ENCODE measurements at regions not wholly inside any gene's neighbourhood (a gene's known extent, or its start where the extent isn't known, plus 50 kb on each side); places are given as distances from the start of the nearest gene placed in this dataset.

DNA sequence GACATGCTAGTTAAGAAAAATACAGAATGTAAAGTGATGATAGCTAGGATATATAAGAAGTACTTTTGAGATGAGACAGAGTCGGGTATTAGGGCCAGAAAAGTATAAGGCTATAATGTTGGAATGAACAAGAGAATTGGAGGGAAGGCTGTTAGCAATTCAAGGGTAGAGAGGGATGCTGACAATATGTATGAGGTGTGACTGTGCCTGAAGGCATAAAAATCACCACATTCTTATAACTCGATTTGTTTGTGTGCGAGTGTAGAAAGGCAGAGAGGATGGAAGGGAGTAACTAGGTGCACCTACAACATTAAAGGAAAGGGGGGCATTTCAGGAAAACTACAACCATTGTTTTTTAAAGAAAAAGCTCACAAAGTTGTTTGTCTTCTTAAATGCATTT, 86.0 kb downstream of the FAT4 start:
- Histone ChIP-seq H3K27me3 (no peaks in the 10 kb centered on the region), H3K9me3 (no peaks in the 10 kb centered on the region), H3K4me1 (peaks cover 0 to 12% (median 0%) of the 10 kb centered on the region in 4 donors), H3K4me3 (no peak overlapping the region), H3K27ac (no peak overlapping the region), H3K36me3 (no peaks in the 10 kb centered on the region)
- ATAC-seq (ENCODE audit: low FRiP score in 2 of 2): no peak
- DNase-seq: no peak
- WGBS, 2 donors: 26 to 29% methylated on average over 3 of the region's 3 CpGs
- TF ChIP-seq POLR2AphosphoS5 (IDR thresholded peaks at IDR 0.05) (no peak), EP300 (IDR thresholded peaks at IDR 0.05) (no peak), CTCF (IDR thresholded peaks at IDR 0.05) (no peak), POLR2A (IDR thresholded peaks at IDR 0.05) (no peak)

DNA sequence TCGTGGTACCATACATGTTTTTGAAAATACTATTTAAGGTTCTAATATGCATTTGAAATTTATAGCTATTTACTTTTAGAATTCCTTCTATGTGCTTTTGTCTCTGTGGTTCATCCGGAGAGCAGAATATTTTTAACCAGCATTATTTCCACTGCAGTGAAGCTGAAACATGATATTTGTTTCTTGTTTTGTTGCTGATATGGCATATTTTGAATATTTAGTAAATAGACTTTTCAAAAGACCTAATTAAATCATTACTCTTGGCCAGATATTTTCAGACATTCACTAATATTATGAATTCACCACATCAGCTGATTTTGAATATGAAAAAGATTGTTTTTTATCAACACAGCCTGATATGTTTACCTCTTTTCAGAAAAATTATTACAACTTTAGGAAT, 87.0 kb downstream of the FAT4 start:
- peaks cover 0 to 12% (median 0%) of the 10 kb centered on the region in 4 donors for H3K4me1 ChIP-seq
- no peaks in the 10 kb centered on the region for H3K9me3 ChIP-seq
- DNase-seq (no peak), ATAC-seq (ENCODE audit: low FRiP score in 2 of 2) (no peak)
- no peak overlapping the region for H3K4me3 ChIP-seq
- 73 to 76% methylated on average over 2 of the region's 2 CpGs for WGBS, 2 donors
- H3K27me3 ChIP-seq: no peaks in the 10 kb centered on the region
- no peaks in the 10 kb centered on the region for H3K36me3 ChIP-seq
- no peak overlapping the region for H3K27ac ChIP-seq
- no peak for TF ChIP-seq POLR2AphosphoS5 (IDR thresholded peaks at IDR 0.05)
- TF ChIP-seq EP300 (IDR thresholded peaks at IDR 0.05): no peak
- no peak for TF ChIP-seq POLR2A (IDR thresholded peaks at IDR 0.05)
- TF ChIP-seq CTCF (IDR thresholded peaks at IDR 0.05): no peak

- WGBS, 2 donors: 27 to 38% methylated on average over 2 of the region's 2 CpGs
- H3K9me3 ChIP-seq: no peaks in the 10 kb centered on the region
Measured at GRCh38 chr4:125420526-125420925, 105.8 kb downstream of the FAT4 start.

GRCh38 chr4:125421547-125421946, 106.8 kb downstream of the FAT4 start:
- TF ChIP-seq CTCF (IDR thresholded peaks at IDR 0.05) (no peak), EP300 (IDR thresholded peaks at IDR 0.05) (no peak), POLR2A (IDR thresholded peaks at IDR 0.05) (no peak), POLR2AphosphoS5 (IDR thresholded peaks at IDR 0.05) (no peak)
- ATAC-seq (ENCODE audit: low FRiP score in 2 of 2): no peak
- Histone ChIP-seq H3K4me3 (no peak overlapping the region), H3K27me3 (no peaks in the 10 kb centered on the region), H3K36me3 (peaks cover 0 to 8% (median under 1%) of the 10 kb centered on the region in 4 donors), H3K27ac (no peak overlapping the region), H3K9me3 (no peaks in the 10 kb centered on the region), H3K4me1 (peaks cover 0 to 12% (median 5%) of the 10 kb centered on the region in 4 donors)
- WGBS, 2 donors: 57 to 82% methylated on average over 1 of the region's 1 CpG
- DNase-seq: no peak

More at GRCh38 chr4:125420526-125420925, 105.8 kb downstream of the FAT4 start:
- TF ChIP-seq POLR2AphosphoS5 (IDR thresholded peaks at IDR 0.05) (no peak), POLR2A (IDR thresholded peaks at IDR 0.05) (no peak)
- Histone ChIP-seq H3K4me3 (no peak overlapping the region), H3K4me1 (peaks cover 0 to 12% (median 5%) of the 10 kb centered on the region in 4 donors), H3K36me3 (peaks cover 0 to 12% (median 2%) of the 10 kb centered on the region in 4 donors), H3K27me3 (no peaks in the 10 kb centered on the region), H3K27ac (no peak overlapping the region)
- DNase-seq (no peak), ATAC-seq (ENCODE audit: low FRiP score in 2 of 2) (no peak)

- no peak for TF ChIP-seq POLR2AphosphoS5 (IDR thresholded peaks at IDR 0.05)
- Histone ChIP-seq H3K27ac (no peak overlapping the region), H3K36me3 (peaks cover 0 to 3% (median 0%) of the 10 kb centered on the region in 4 donors), H3K9me3 (no peaks in the 10 kb centered on the region), H3K4me1 (peaks cover 0 to 12% (median 5%) of the 10 kb centered on the region in 4 donors), H3K27me3 (no peaks in the 10 kb centered on the region), H3K4me3 (no peak overlapping the region)
- DNase-seq (no peak), ATAC-seq (ENCODE audit: low FRiP score in 2 of 2) (no peak)
- WGBS, 2 donors: 89 to 100% methylated on average over 2 of the region's 2 CpGs
Measured at GRCh38 chr4:125423124-125423523, 108.4 kb downstream of the FAT4 start.

- Histone ChIP-seq H3K9me3 (no peaks in the 10 kb centered on the region), H3K4me1 (no peaks in the 10 kb centered on the region), H3K27ac (no peak overlapping the region), H3K27me3 (no peaks in the 10 kb centered on the region), H3K4me3 (no peak overlapping the region), H3K36me3 (no peaks in the 10 kb centered on the region)
- ATAC-seq (ENCODE audit: low FRiP score in 2 of 2): no peak
- TF ChIP-seq POLR2A (IDR thresholded peaks at IDR 0.05): no peak
- no peak for TF ChIP-seq EP300 (IDR thresholded peaks at IDR 0.05)
- no peak for TF ChIP-seq CTCF (IDR thresholded peaks at IDR 0.05)
- no peak for TF ChIP-seq POLR2AphosphoS5 (IDR thresholded peaks at IDR 0.05)
- DNase-seq: no peak
- WGBS, 2 donors: 79 to 82% methylated on average over 2 of the region's 2 CpGs
Measured at GRCh38 chr4:125428832-125429231, 114.1 kb downstream of the FAT4 start.
